Mucosa of descending colon (tissue), 3 donors: ENCODE measurements at regions not wholly inside any gene's neighbourhood (a gene's known extent, or its start where the extent isn't known, plus 50 kb on each side); places are given as distances from the start of the nearest gene placed in this dataset.

Experiments used
- ATAC-seq: fragments of 200-7000 bp; cut with Tn5 transposase; one replicate; pipeline ENCODE4 v1.9.1; 2020; ENCODE audit warnings: mild to moderate bottlenecking, moderate library complexity
- DNase-seq, 3 donors: peaks; one replicate each; pipeline ENCODE4 v3.0.0-alpha.2; 2020
- H3K36me3 ChIP-seq: fragments of 200-600 bp; one replicate; pipeline ENCODE4 v1.8.0; 2021; ENCODE audit warnings: low read depth, mild to moderate bottlenecking
- H3K4me1 ChIP-seq: fragments of 200-600 bp; one replicate; pipeline ENCODE4 v1.8.0; 2021; ENCODE audit warnings: low read depth, mild to moderate bottlenecking
- H3K4me3 ChIP-seq: fragments of 200-600 bp; one replicate; pipeline ENCODE4 v1.8.0; 2021; ENCODE audit warnings: mild to moderate bottlenecking
- H3K9me3 ChIP-seq: fragments of 200-600 bp; one replicate; pipeline ENCODE4 v1.8.0; 2021; ENCODE audit warnings: mild to moderate bottlenecking
- intact Hi-C, 2 donors: fragments of 100-400 bp; cut with DNase I in 1 of 2; cut with micrococcal nuclease in 1 of 2; formaldehyde crosslinking; loops; one replicate each; pipeline versions ENCODE4 v1.11.0 to v1.11.1; 2022; cut with DNase I, micrococcal nuclease
- TF ChIP-seq, protein P1 (sequence below): fragments of 200-600 bp; IDR thresholded peaks from one replicate; pipeline ENCODE4 v1.8.0; 2022; ENCODE audit warnings: antibody characterized with exemption, mild to moderate bottlenecking
- donor health status: DM: no; HTN: no; CAD: no; lungs with moderate emphysema.
- donor health status: DM: no; HTN: no; CAD: no.
- donor health status: DM: no; HTN: yes; CAD: no.

DNA sequence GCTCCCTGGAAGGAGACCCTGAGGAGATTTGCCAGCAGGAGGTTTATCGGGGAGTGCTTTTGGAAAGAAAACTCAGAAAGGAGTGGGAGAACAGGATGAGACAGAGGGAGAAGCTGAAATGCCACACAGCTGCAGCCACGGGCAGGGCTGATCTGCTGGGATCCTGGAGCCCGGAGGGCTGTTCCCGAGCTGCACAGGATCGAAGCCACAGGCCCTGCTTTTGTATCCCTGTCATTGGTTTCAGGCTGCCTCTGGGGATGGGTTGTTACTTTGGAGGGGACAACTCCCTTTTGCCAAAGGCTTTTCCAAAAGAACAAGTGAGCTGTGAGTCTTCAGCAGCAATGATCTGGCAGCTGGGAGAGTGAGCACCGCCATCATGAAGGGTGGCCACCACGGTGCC is 152.5 kb upstream of the PTCH1 start:
- Histone ChIP-seq H3K4me3 (no peak overlapping the region), H3K9me3 (no peaks in the 10 kb centered on the region), H3K36me3 (no peaks in the 10 kb centered on the region), H3K4me1 (no peaks in the 10 kb centered on the region)
- intact Hi-C loops = no loop called here
- DNase-seq = no peak
- TF ChIP-seq, protein P1, sequence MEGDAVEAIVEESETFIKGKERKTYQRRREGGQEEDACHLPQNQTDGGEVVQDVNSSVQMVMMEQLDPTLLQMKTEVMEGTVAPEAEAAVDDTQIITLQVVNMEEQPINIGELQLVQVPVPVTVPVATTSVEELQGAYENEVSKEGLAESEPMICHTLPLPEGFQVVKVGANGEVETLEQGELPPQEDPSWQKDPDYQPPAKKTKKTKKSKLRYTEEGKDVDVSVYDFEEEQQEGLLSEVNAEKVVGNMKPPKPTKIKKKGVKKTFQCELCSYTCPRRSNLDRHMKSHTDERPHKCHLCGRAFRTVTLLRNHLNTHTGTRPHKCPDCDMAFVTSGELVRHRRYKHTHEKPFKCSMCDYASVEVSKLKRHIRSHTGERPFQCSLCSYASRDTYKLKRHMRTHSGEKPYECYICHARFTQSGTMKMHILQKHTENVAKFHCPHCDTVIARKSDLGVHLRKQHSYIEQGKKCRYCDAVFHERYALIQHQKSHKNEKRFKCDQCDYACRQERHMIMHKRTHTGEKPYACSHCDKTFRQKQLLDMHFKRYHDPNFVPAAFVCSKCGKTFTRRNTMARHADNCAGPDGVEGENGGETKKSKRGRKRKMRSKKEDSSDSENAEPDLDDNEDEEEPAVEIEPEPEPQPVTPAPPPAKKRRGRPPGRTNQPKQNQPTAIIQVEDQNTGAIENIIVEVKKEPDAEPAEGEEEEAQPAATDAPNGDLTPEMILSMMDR = no peak
- ATAC-seq = no peak

DNA sequence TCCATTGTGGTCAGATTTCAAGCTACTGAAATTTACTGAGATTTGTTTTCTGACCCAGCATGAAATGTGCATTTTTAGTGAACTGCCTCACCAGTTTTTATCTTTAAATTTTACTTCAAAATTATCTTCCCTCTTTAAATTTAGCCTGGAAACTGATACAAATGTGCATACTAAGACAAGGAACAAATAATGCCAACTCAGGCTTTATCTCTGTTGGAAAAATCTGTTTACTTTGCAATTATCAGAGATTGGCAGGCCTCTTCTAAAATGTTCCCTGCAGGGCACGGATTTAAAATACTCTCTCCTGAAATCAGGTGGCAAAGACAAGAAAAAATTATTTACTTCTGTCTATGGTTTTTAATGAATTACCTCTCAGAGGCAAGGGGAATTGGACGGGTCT is 151.0 kb upstream of the PTCH1 start:
- TF ChIP-seq, protein P1 = no peak
- ATAC-seq (no peak), DNase-seq (no peak)
- no peaks in the 10 kb centered on the region for H3K4me1 ChIP-seq
- no peaks in the 10 kb centered on the region for H3K36me3 ChIP-seq
- intact Hi-C loops = no loop called here
- no peak overlapping the region for H3K4me3 ChIP-seq
- H3K9me3 ChIP-seq = no peaks in the 10 kb centered on the region

DNA sequence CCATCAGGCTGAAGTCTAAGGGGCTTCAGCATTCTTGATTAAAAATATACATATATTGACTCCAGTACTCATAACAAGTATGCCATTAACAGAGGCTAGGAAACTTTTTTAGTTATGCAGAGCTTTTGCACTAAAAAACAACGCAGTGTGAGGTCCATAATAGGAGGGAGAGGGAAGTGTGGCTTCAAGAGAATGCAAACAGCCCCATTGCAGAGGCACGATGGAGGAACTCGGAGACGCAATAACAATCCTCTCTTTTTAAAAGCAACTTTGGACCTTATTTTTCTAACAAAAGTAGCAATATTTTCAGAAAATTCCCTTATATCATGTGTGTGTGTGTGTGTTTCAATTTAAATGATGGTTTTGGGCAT is 150.0 kb upstream of the PTCH1 start:
- Histone ChIP-seq H3K4me1 (no peaks in the 10 kb centered on the region), H3K4me3 (no peak overlapping the region), H3K9me3 (no peaks in the 10 kb centered on the region), H3K36me3 (no peaks in the 10 kb centered on the region)
- TF ChIP-seq, protein P1 = no peak
- intact Hi-C loops = no loop called here
- no peak for ATAC-seq
- no peak for DNase-seq

DNA sequence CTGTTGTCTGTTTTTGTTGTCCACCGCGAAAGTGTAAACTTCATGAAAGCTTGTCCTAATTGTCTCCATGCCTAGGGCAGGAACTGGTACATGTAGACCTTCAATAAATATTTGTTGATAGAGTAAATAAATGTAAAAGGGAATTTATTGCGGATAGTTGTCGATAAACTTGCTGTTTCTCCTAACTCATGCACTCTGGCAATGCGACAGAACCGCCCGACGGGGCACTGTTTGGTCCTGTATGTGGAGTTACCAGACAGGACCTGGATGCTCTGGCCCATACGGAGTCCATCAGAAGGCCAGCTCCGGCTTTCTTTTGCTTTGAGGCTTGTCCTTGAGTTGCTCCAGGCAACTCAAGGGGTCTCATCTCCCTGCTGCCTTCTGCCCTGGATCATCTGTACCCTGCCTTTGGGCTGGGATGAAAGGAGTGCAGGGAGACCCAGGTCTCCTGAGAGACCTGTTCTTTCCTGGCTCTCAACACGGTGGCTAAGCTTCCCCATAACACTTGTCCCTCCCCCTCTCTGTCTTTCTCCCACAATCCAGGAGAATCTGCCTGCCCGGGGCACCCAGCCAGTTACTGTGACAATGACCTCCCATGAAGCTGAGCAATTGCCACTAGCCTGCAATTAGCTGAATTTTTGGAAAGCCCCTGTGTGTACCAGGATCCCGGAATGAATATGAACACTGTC is 149.5 kb upstream of the PTCH1 start:
- H3K4me1 ChIP-seq = no peaks in the 10 kb centered on the region
- ATAC-seq (no peak), DNase-seq (no peak)
- H3K36me3 ChIP-seq = no peaks in the 10 kb centered on the region
- H3K4me3 ChIP-seq = no peak overlapping the region
- TF ChIP-seq, protein P1 = no peak
- H3K9me3 ChIP-seq = no peaks in the 10 kb centered on the region
- intact Hi-C loops = no loop called here

DNA sequence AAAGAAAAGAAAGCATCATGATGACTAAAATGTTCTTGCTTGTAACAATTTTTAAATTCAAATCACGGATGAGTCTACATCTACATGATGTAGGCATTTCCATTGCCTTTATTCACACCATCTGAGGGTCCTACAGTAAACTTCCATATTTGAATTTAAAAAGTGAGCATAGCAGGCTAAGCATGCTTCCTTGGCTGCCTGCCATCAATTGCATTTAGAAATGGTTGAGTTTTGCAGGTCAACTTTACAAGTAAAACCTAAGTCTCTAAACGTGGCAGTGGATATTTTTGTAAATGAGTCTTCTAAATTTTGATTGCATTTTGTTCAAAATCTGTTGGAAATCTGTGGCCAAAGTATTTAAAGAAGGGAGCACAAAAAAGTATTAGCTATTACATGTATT is 136.5 kb upstream of the PTCH1 start:
- ATAC-seq (no peak), DNase-seq (no peak)
- Histone ChIP-seq H3K4me3 (no peak overlapping the region), H3K4me1 (no peaks in the 10 kb centered on the region), H3K9me3 (no peaks in the 10 kb centered on the region), H3K36me3 (no peaks in the 10 kb centered on the region)
- intact Hi-C loops = no loop called here
- TF ChIP-seq, protein P1 = no peak

DNA sequence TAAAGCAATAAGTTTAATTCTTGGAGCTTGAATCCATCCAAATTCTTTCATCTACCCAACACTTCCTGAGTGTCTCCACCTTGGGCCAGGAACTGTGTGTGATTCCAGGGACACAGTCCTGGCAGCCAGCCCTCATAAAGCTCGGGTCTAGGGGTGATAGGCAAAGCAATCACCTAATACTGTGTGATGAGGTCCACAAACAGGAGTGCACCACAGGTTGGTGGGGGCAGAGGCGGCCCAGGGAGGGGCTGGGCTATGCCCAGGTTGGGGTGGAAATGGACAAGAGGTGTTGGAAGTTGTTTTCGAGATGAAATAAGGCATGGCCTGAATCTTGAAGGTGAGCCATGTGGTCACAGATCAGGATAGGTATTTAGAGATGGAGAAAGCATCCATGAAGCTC is 133.9 kb upstream of the PTCH1 start:
- intact Hi-C loops = no loop called here
- no peaks in the 10 kb centered on the region for H3K4me1 ChIP-seq
- H3K36me3 ChIP-seq = no peaks in the 10 kb centered on the region
- ATAC-seq (no peak), DNase-seq (no peak)
- TF ChIP-seq, protein P1 = no peak
- no peaks in the 10 kb centered on the region for H3K9me3 ChIP-seq
- H3K4me3 ChIP-seq = no peak overlapping the region
